Stimulated activated memory B cell treated with anti-CD40 and anti-IgM and Interleukin-4, amounts not matched to agents 10 μg/mL and 1 μg/mL and 100 μg/mL, for 72 hours (primary cell): ENCODE measurements at regions not wholly inside any gene's neighbourhood (a gene's known extent, or its start where the extent isn't known, plus 50 kb on each side); places are given as distances from the start of the nearest gene placed in this dataset.

Source experiments
- ATAC-seq: fragments of 150-1000 bp; cut with Tn5 transposase; 2 replicates; pipeline ENCODE4 v1.10.0; 2021
- H3K27ac Mint-ChIP-seq: one replicate; pipeline ENCODE4 v1.8.0; 2022; ENCODE audit warnings: mild to moderate bottlenecking, mixed read lengths
- H3K27me3 Mint-ChIP-seq: one replicate; pipeline ENCODE4 v1.8.0; 2022; ENCODE audit warnings: mixed read lengths
- H3K36me3 Mint-ChIP-seq: one replicate; pipeline ENCODE4 v1.8.0; 2022; ENCODE audit warnings: mixed read lengths
- H3K4me1 Mint-ChIP-seq: one replicate; pipeline ENCODE4 v1.8.0; 2022; ENCODE audit warnings: mixed read lengths
- H3K4me3 Mint-ChIP-seq: one replicate; pipeline ENCODE4 v1.8.0; 2022; ENCODE audit warnings: mild to moderate bottlenecking, moderate library complexity, mixed read lengths
- H3K9me3 Mint-ChIP-seq: one replicate; pipeline ENCODE4 v1.8.0; 2022; ENCODE audit warnings: mixed read lengths

DNA sequence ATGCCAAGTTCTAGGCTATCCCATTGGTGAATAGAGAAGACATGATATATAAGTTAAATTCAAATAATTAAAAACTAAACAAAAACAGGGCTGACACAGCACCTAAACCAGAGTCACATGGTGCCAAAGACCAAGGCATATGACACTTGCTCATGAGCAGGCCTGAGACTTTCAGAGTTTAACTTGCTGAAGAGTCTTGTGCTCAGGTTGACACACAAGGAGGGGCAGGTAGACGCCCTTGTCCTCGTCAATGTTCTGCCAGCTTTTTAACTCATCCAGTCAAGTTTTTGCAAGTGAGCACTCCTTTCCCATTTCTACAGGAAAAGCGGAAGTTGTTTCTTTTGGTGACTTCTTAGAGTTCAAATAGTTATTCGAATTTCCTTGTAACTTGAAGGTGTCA is 289.7 kb downstream of the CYRIA start:
- no peak for ATAC-seq
- Mint-ChIP-seq H3K4me1 (no peaks in the 10 kb centered on the region), H3K27me3 (no peaks in the 10 kb centered on the region), H3K27ac (no peak overlapping the region), H3K4me3 (no peak overlapping the region), H3K9me3 (peaks cover 2% of the 10 kb centered on the region), H3K36me3 (no peaks in the 10 kb centered on the region)

DNA sequence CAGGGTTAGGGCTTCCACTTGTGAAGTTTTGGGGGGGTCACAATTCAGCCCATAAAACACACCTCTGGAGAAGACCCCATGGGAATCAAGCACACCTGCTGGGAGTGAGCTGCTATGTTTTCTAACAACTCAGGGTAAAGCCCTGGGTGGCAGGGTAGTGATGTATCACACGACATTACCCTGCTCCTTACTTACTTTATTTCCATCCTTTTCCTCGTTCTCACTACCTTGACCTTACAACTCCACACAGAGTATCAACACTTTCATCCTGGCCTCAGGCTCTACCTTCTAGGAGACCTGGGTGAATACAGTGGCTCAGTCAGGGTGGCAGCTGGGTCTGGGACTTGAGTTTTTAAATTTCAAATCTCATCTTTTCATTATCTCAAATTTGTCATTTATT is 290.3 kb downstream of the CYRIA start:
- Mint-ChIP-seq H3K9me3 (peaks cover 2% of the 10 kb centered on the region), H3K27me3 (no peaks in the 10 kb centered on the region), H3K27ac (no peak overlapping the region), H3K4me1 (no peaks in the 10 kb centered on the region), H3K36me3 (no peaks in the 10 kb centered on the region), H3K4me3 (no peak overlapping the region)
- no peak for ATAC-seq

- ATAC-seq, result no peak
- Mint-ChIP-seq H3K4me1 (no peaks in the 10 kb centered on the region), H3K36me3 (no peaks in the 10 kb centered on the region), H3K4me3 (no peak overlapping the region), H3K9me3 (peaks cover 2% of the 10 kb centered on the region), H3K27ac (no peak overlapping the region), H3K27me3 (no peaks in the 10 kb centered on the region)
Measured at GRCh38 chr2:16374671-16375070, 291.0 kb downstream of the CYRIA start.

GRCh38 chr2:16373341-16373740 is 292.3 kb downstream of the CYRIA start:
- Mint-ChIP-seq H3K4me3 (no peak overlapping the region), H3K36me3 (no peaks in the 10 kb centered on the region), H3K27me3 (no peaks in the 10 kb centered on the region), H3K9me3 (peaks cover 2% of the 10 kb centered on the region), H3K27ac (no peak overlapping the region), H3K4me1 (no peaks in the 10 kb centered on the region)
- ATAC-seq, result no peak

GRCh38 chr2:16371751-16372150 is 293.9 kb downstream of the CYRIA start:
- H3K27me3 Mint-ChIP-seq, result no peaks in the 10 kb centered on the region
- no peaks in the 10 kb centered on the region for H3K36me3 Mint-ChIP-seq
- no peaks in the 10 kb centered on the region for H3K4me1 Mint-ChIP-seq
- peaks cover 2% of the 10 kb centered on the region for H3K9me3 Mint-ChIP-seq
- H3K27ac Mint-ChIP-seq, result no peak overlapping the region
- ATAC-seq, result no peak
- H3K4me3 Mint-ChIP-seq, result no peak overlapping the region

DNA sequence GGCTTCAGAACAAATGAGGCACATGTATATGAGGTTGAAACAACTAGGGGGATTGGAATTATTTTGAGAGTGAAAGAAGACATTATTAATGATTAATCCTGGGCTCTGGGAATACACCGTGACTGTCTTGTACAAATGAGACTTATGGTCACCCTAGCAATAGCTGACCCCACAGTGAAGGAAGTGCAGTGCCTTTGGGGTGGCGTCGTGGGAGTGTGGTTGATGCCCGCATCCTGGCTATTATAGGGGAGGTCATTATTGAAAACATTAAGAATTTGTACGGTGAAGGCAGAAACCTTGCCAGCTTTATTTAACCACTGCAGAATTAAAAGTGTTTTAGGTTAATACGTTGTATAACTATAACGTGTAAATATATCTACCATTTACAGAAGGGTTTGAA is 296.7 kb downstream of the CYRIA start:
- Mint-ChIP-seq H3K9me3 (peaks cover 2% of the 10 kb centered on the region), H3K36me3 (no peaks in the 10 kb centered on the region), H3K27me3 (no peaks in the 10 kb centered on the region), H3K27ac (no peak overlapping the region), H3K4me3 (no peak overlapping the region), H3K4me1 (no peaks in the 10 kb centered on the region)
- no peak for ATAC-seq

GRCh38 chr2:16368328-16368727 is 297.3 kb downstream of the CYRIA start:
- no peak overlapping the region for H3K4me3 Mint-ChIP-seq
- no peaks in the 10 kb centered on the region for H3K9me3 Mint-ChIP-seq
- H3K4me1 Mint-ChIP-seq, result no peaks in the 10 kb centered on the region
- no peaks in the 10 kb centered on the region for H3K36me3 Mint-ChIP-seq
- no peaks in the 10 kb centered on the region for H3K27me3 Mint-ChIP-seq
- H3K27ac Mint-ChIP-seq, result no peak overlapping the region
- peak; percentile 51 for ATAC-seq

GRCh38 chr2:16365366-16365765 is 300.3 kb downstream of the CYRIA start:
- H3K4me1 Mint-ChIP-seq, result no peaks in the 10 kb centered on the region
- no peak for ATAC-seq
- H3K27me3 Mint-ChIP-seq, result no peaks in the 10 kb centered on the region
- H3K4me3 Mint-ChIP-seq, result no peak overlapping the region
- no peaks in the 10 kb centered on the region for H3K36me3 Mint-ChIP-seq
- H3K27ac Mint-ChIP-seq, result no peak overlapping the region
- no peaks in the 10 kb centered on the region for H3K9me3 Mint-ChIP-seq

DNA sequence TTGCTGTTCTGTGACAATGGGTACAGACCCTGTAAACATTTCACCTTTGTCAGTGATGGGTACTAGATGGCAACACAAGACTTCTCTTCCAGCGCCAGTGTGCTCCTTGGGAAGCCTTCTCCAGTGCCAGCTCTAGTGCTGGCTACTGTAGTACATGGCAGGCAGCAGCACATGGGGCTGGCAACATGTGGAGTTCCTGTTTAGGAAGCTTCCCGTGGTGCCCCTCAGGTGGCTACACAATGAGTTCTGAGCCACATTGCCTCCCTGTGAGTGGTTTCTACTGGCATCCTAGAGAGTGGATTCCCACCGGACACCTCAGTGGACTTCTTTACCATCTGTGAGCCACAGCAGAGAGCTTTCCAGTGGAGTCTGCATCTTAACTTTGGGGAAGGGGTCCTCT is 302.1 kb downstream of the CYRIA start:
- H3K27ac Mint-ChIP-seq, result no peak overlapping the region
- H3K4me1 Mint-ChIP-seq, result no peaks in the 10 kb centered on the region
- no peak for ATAC-seq
- no peaks in the 10 kb centered on the region for H3K9me3 Mint-ChIP-seq
- H3K4me3 Mint-ChIP-seq, result no peak overlapping the region
- no peaks in the 10 kb centered on the region for H3K36me3 Mint-ChIP-seq
- H3K27me3 Mint-ChIP-seq, result no peaks in the 10 kb centered on the region

- H3K4me1 Mint-ChIP-seq, result no peaks in the 10 kb centered on the region
- no peak for ATAC-seq
- no peaks in the 10 kb centered on the region for H3K27me3 Mint-ChIP-seq
- no peak overlapping the region for H3K27ac Mint-ChIP-seq
- no peaks in the 10 kb centered on the region for H3K9me3 Mint-ChIP-seq
- H3K4me3 Mint-ChIP-seq, result no peak overlapping the region
- no peaks in the 10 kb centered on the region for H3K36me3 Mint-ChIP-seq
Measured at GRCh38 chr2:16362611-16363010, 303.0 kb downstream of the CYRIA start.

DNA sequence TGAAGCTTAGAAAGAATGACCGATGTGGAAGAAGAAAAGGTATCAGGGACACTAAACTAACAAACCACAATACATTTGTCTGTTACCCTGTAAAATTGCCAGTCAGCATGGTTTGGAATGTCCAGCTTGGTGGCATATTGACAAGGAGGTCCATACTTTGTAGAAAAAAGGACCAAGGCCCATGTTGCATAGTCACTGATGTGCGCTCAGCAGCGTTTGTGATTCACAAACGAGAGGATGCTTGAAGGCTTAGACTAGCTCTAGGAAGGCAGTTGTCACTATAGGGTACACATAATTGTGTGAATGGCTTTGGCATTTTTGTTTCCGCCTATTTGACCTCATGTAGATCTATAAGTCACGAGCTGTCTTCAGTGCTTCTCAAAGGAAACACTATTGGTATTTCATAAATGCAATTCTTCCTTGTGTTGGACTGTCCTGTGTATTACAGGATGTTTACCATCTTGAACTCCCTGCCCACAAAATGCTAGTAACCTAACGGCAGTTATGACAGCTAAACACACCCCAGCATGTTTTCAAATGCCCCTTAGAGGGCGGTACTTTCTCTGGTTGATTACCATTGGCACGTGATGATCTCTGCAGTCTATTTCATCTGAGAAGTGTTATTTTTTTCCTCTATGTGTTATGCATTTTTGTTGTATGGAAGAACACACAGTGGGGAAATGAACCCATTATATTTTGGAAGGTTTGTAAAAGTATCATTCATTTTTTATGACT is 304.2 kb downstream of the CYRIA start:
- no peak for ATAC-seq
- no peak overlapping the region for H3K27ac Mint-ChIP-seq
- no peaks in the 10 kb centered on the region for H3K36me3 Mint-ChIP-seq

GRCh38 chr2:16359961-16360360 is 305.7 kb downstream of the CYRIA start:
- H3K4me3 Mint-ChIP-seq, result no peak overlapping the region
- H3K4me1 Mint-ChIP-seq, result no peaks in the 10 kb centered on the region
- no peak overlapping the region for H3K27ac Mint-ChIP-seq
- H3K27me3 Mint-ChIP-seq, result no peaks in the 10 kb centered on the region
- no peak for ATAC-seq
- no peaks in the 10 kb centered on the region for H3K9me3 Mint-ChIP-seq
- no peaks in the 10 kb centered on the region for H3K36me3 Mint-ChIP-seq

More for the DNA sequence above, 304.2 kb downstream of the CYRIA start:
- Mint-ChIP-seq H3K27me3 (no peaks in the 10 kb centered on the region), H3K9me3 (no peaks in the 10 kb centered on the region), H3K4me1 (no peaks in the 10 kb centered on the region), H3K4me3 (no peak overlapping the region)

DNA sequence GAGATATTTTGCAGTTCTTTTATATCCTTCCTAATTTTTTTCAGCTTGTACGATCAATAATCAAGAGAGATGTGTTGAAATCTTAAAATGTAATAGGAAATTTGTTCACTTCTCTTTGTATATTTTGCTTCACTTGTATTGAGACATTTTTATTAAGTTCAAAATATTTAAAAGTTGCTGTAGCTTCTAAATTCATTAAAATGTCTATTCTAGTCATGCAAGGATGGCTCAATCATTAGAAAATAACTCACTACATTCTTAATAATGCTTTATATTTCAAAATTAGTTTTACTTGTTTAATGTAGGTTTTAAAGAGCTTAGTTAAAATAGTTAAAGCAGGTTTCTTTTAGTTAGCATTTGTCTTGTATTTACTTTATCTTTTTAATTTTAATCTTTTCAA is 308.4 kb downstream of the CYRIA start:
- ATAC-seq, result no peak
- no peak overlapping the region for H3K4me3 Mint-ChIP-seq
- H3K4me1 Mint-ChIP-seq, result no peaks in the 10 kb centered on the region
- H3K9me3 Mint-ChIP-seq, result peaks cover 3% of the 10 kb centered on the region
- H3K27ac Mint-ChIP-seq, result no peak overlapping the region
- H3K36me3 Mint-ChIP-seq, result no peaks in the 10 kb centered on the region
- no peaks in the 10 kb centered on the region for H3K27me3 Mint-ChIP-seq

GRCh38 chr2:16351541-16351940 is 314.1 kb downstream of the CYRIA start:
- H3K9me3 Mint-ChIP-seq, result peaks cover 17% of the 10 kb centered on the region

GRCh38 chr2:16351137-16351536 is 314.5 kb downstream of the CYRIA start:
- Mint-ChIP-seq H3K9me3 (peaks cover 17% of the 10 kb centered on the region), H3K27ac (no peak overlapping the region), H3K4me3 (no peak overlapping the region), H3K4me1 (no peaks in the 10 kb centered on the region), H3K36me3 (no peaks in the 10 kb centered on the region), H3K27me3 (no peaks in the 10 kb centered on the region)
- ATAC-seq, result no peak

More at GRCh38 chr2:16351541-16351940, 314.1 kb downstream of the CYRIA start:
- Mint-ChIP-seq H3K4me1 (no peaks in the 10 kb centered on the region), H3K4me3 (no peak overlapping the region), H3K36me3 (no peaks in the 10 kb centered on the region), H3K27me3 (no peaks in the 10 kb centered on the region), H3K27ac (no peak overlapping the region)
- ATAC-seq, result no peak

- Mint-ChIP-seq H3K27me3 (no peaks in the 10 kb centered on the region), H3K27ac (no peak overlapping the region), H3K36me3 (no peaks in the 10 kb centered on the region), H3K4me1 (no peaks in the 10 kb centered on the region), H3K4me3 (no peak overlapping the region), H3K9me3 (peaks cover 17% of the 10 kb centered on the region)
- no peak for ATAC-seq
Measured at GRCh38 chr2:16350211-16350610, 315.4 kb downstream of the CYRIA start.
